Heart left ventricle (tissue), 16 donors: ENCODE measurements at regions not wholly inside any gene's neighbourhood (a gene's known extent, or its start where the extent isn't known, plus 50 kb on each side); places are given as distances from the start of the nearest gene placed in this dataset.

Experiments
- ATAC-seq, 4 donors: fragments of 200-7000 bp; cut with Tn5 transposase; one replicate each; pipeline ENCODE4 v1.9.1; 2020 to 2022; ENCODE audit warnings: moderate library complexity in 4 of 4, mild to moderate bottlenecking in 3 of 4, moderate number of reproducible peaks in 1 of 4
- DNase-seq, 5 donors: peaks; one replicate each; pipeline ENCODE4 v3.0.0-alpha.2; 2020
- H3K27ac ChIP-seq, 12 donors: fragments of 200-600 bp; sonication (generic) in 4 of 12; one replicate each; pipeline versions ENCODE4 v1.5.0 to v1.8.0; 2016 to 2022; ENCODE audit warnings: mild to moderate bottlenecking in 2 of 12
- H3K27me3 ChIP-seq, 9 donors: fragments of 200-600 bp; sonication (generic) in 2 of 9; one replicate each; pipeline versions ENCODE4 v1.5.1 to v1.8.0; 2016 to 2022; ENCODE audit warnings: mild to moderate bottlenecking in 3 of 9
- H3K36me3 ChIP-seq, 9 donors: fragments of 200-600 bp; sonication (generic) in 2 of 9; one replicate each; pipeline versions ENCODE4 v1.5.0 to v1.8.0; 2018 to 2022; ENCODE audit warnings: mild to moderate bottlenecking in 2 of 9
- H3K4me1 ChIP-seq, 12 donors: fragments of 200-600 bp; sonication (generic) in 4 of 12; one replicate each; pipeline versions ENCODE4 v1.5.0 to v1.8.0; 2016 to 2022; ENCODE audit warnings: mild to moderate bottlenecking in 3 of 12
- H3K4me3 ChIP-seq, 12 donors: fragments of 200-600 bp; sonication (generic) in 4 of 12; one replicate each; pipeline versions ENCODE4 v1.5.0 to v1.8.0; 2017 to 2022; ENCODE audit warnings: mild to moderate bottlenecking in 9 of 12, moderate library complexity in 4 of 12
- H3K9me3 ChIP-seq, 12 donors: fragments of 200-600 bp; sonication (generic) in 4 of 12; one replicate each; pipeline versions ENCODE4 v1.5.0 to v1.8.0; 2016 to 2022; ENCODE audit warnings: mild to moderate bottlenecking in 1 of 12
- CTCF ChIP-seq, 12 donors: fragments of 200-600 bp; sonication (generic) in 4 of 12; IDR thresholded peaks; one replicate each; pipeline versions ENCODE4 v1.5.0 to v1.8.0; 2018 to 2022; ENCODE audit warnings: antibody characterized with exemption in 12 of 12, mild to moderate bottlenecking in 5 of 12
- POLR2A ChIP-seq, 2 donors: fragments of 450-650 bp; IDR thresholded peaks; one replicate each; pipeline ENCODE4 v1.6.1; 2017; ENCODE audit warnings: antibody characterized with exemption in 2 of 2, mild to moderate bottlenecking in 2 of 2, moderate library complexity in 2 of 2
- WGBS, 4 donors: extraction: QIAGEN DNeasy Blood & Tissue Kit in 2 of 4; methylation state at CpG; one replicate each; pipeline versions ENCODE4 v1.1.5 to v1.1.7; 2013 to 2018; 5-methylcytosine and 5-hydroxymethylcytosine counted together
- intact Hi-C, 10 donors: fragments of 100-400 bp; cut with DNase I; formaldehyde crosslinking; loops; one replicate each; pipeline versions ENCODE4 v1.11.1 to v1.14.2; 2022
- donor health status: ischemic (EF 13 %, LVEDD 7.1; RV severe dilation, severe dysfunction).
- donor health status: healthy with polysubstance abuse.
- donor health status: DM: no; HTN: yes; CAD: no.
- donor health status: DM: no; HTN: no; CAD: no.
- donor health status: ischemic (EF 25% LVEDD 6.9; RV normal size, moderate dysfunction).
- donor health status: ischemic (EF 25% LVEDD 5.7; RV mildly dilated, moderate dysfunction).
- donor health status: healthy.
- donor health status: DM: yes; HTN: yes; CAD: no.
- donor health status: ischemic (EF 35%, LVEDD 5.7; RV mildly dilated, moderate dysfunction).
- donor health status: nonischemic (EF 11% LVEDD 7.7; RV severe dilation, severe dysfunction).
- donor health status: DM: yes; HTN: yes; CAD: no.
- donor health status: PGD.
- donor health status: ischemic (EF 29% LVEDD 5.4; RV normal size, mild dysfunction).
- donor health status: nonischemic (EF 23%, LVEDD 6.1; RV moderate dilation, normal function).

- Histone ChIP-seq H3K27me3 (no peaks in the 10 kb centered on the region), H3K9me3 (peaks cover 0 to 17% (median 0%) of the 10 kb centered on the region in 12 donors), H3K4me3 (no peak overlapping the region), H3K27ac (no peak overlapping the region), H3K36me3 (no peaks in the 10 kb centered on the region), H3K4me1 (no peaks in the 10 kb centered on the region)
- intact Hi-C loops: no loop called here
- no peak for ATAC-seq
- TF ChIP-seq CTCF (IDR thresholded peaks at IDR 0.05): no peak
- no peak for TF ChIP-seq POLR2A (IDR thresholded peaks at IDR 0.05)
- no peak for DNase-seq
- 77 to 90% (median 82%) methylated on average over 1 of the region's 1 CpG for WGBS, 4 donors
These were observed 220.4 kb upstream of the IZUMO3 start for GRCh38 chr9:24766081-24766480.

GRCh38 chr9:24765025-24765756 lies 219.5 kb upstream of the IZUMO3 start:
- Histone ChIP-seq H3K36me3 (no peaks in the 10 kb centered on the region), H3K27ac (no peak overlapping the region), H3K4me1 (no peaks in the 10 kb centered on the region), H3K27me3 (no peaks in the 10 kb centered on the region), H3K9me3 (peaks cover 0 to 26% (median 1%) of the 10 kb centered on the region in 12 donors), H3K4me3 (no peak overlapping the region)
- no peak for ATAC-seq
- 64 to 80% (median 69%) methylated on average over 5 to 7 of the region's 7 CpGs for WGBS, 4 donors
- TF ChIP-seq CTCF (IDR thresholded peaks at IDR 0.05) (no peak), POLR2A (IDR thresholded peaks at IDR 0.05) (no peak)
- intact Hi-C loops: no loop called here
- peak in 1 of 5 donors; percentile 56 for DNase-seq

- Histone ChIP-seq H3K4me1 (no peaks in the 10 kb centered on the region), H3K36me3 (no peaks in the 10 kb centered on the region), H3K9me3 (peaks cover 0 to 9% (median 0%) of the 10 kb centered on the region in 12 donors), H3K4me3 (no peak overlapping the region), H3K27me3 (no peaks in the 10 kb centered on the region), H3K27ac (no peak overlapping the region)
- intact Hi-C loops: no loop called here
- TF ChIP-seq CTCF (IDR thresholded peaks at IDR 0.05): no peak
- no peak for TF ChIP-seq POLR2A (IDR thresholded peaks at IDR 0.05)
- 84 to 92% (median 91%) methylated on average over 14 to 29 of the region's 29 CpGs for WGBS, 4 donors
- DNase-seq (peak in 1 of 5 donors; percentile 57), ATAC-seq (peak in 1 of 4 donors; percentile 18)
These were observed 192.8 kb upstream of the IZUMO3 start for GRCh38 chr9:24738421-24738961.

- 70 to 81% (median 74%) methylated on average over 1 of the region's 1 CpG for WGBS, 4 donors
- no peaks in the 10 kb centered on the region for H3K4me1 ChIP-seq
- DNase-seq: no peak
- no peak overlapping the region for H3K27ac ChIP-seq
- no peak for TF ChIP-seq POLR2A (IDR thresholded peaks at IDR 0.05)
- TF ChIP-seq CTCF (IDR thresholded peaks at IDR 0.05): no peak
- intact Hi-C loops: no loop called here
- H3K9me3 ChIP-seq: peaks cover 0 to 4% (median 0%) of the 10 kb centered on the region in 12 donors
- no peaks in the 10 kb centered on the region for H3K27me3 ChIP-seq
- H3K36me3 ChIP-seq: no peaks in the 10 kb centered on the region
- no peak overlapping the region for H3K4me3 ChIP-seq
- no peak for ATAC-seq
These were observed 186.1 kb upstream of the IZUMO3 start for GRCh38 chr9:24731754-24732153.
